GM23248 (cell line): ENCODE measurements at regions not wholly inside any gene's neighbourhood (a gene's known extent, or its start where the extent isn't known, plus 50 kb on each side); places are given as distances from the start of the nearest gene placed in this dataset.

Experiments used
- DNase-seq: peaks from one replicate; pipeline ENCODE4 v3.0.0-alpha.2; 2015
- H2AFZ ChIP-seq: fragments of 200-600 bp; sonication (generic); 2 replicates; pipeline ENCODE4 v1.6.1; 2016; ENCODE audit warnings: antibody characterized with exemption
- H3F3A ChIP-seq: fragments of 200-600 bp; sonication (generic); 2 replicates; pipeline ENCODE4 v1.6.1; 2016; ENCODE audit warnings: mild to moderate bottlenecking, antibody characterized with exemption, mixed run types; ENCODE audit not compliant: insufficient read depth
- H3K27ac ChIP-seq: fragments of 200-600 bp; sonication (generic); 2 replicates; pipeline ENCODE4 v1.5.1; 2016; ENCODE audit warnings: mild to moderate bottlenecking
- H3K27me3 ChIP-seq: fragments of 200-600 bp; sonication (generic); replicated peaks from 2 replicates; pipeline ENCODE4 v1.6.1; 2016; ENCODE audit warnings: mild to moderate bottlenecking; ENCODE audit not compliant: insufficient read depth
- H3K36me3 ChIP-seq: fragments of 200-600 bp; sonication (generic); 2 replicates; pipeline ENCODE4 v1.6.1; 2016; ENCODE audit warnings: low read depth, mild to moderate bottlenecking
- H3K4me1 ChIP-seq: fragments of 200-600 bp; sonication (generic); 2 replicates; pipeline ENCODE4 v1.6.1; 2016; ENCODE audit warnings: mild to moderate bottlenecking; ENCODE audit not compliant: insufficient read depth
- H3K4me2 ChIP-seq: fragments of 200-600 bp; sonication (generic); one replicate; pipeline ENCODE4 v1.6.1; 2016; ENCODE audit warnings: mild to moderate bottlenecking; ENCODE audit not compliant: unreplicated experiment
- H3K4me3 ChIP-seq: fragments of 200-600 bp; sonication (generic); 2 replicates; pipeline ENCODE4 v1.5.1; 2016; ENCODE audit warnings: mild to moderate bottlenecking
- H3K79me2 ChIP-seq: fragments of 200-600 bp; sonication (generic); 2 replicates; pipeline ENCODE4 v1.6.1; 2016; ENCODE audit warnings: mild to moderate bottlenecking; ENCODE audit not compliant: insufficient read depth
- H3K9ac ChIP-seq: fragments of 200-600 bp; sonication (generic); 2 replicates; pipeline ENCODE4 v1.6.1; 2016; ENCODE audit warnings: mild to moderate bottlenecking
- H3K9me2 ChIP-seq: fragments of 200-600 bp; sonication (generic); 2 replicates; pipeline ENCODE4 v1.6.1; 2016; ENCODE audit warnings: mixed run types, mild to moderate bottlenecking, moderate library complexity; ENCODE audit not compliant: insufficient read depth
- H3K9me3 ChIP-seq: fragments of 200-600 bp; sonication (generic); one replicate; pipeline ENCODE4 v1.6.1; 2017; ENCODE audit warnings: low read depth
- H4K20me1 ChIP-seq: fragments of 200-600 bp; sonication (generic); 2 replicates; pipeline ENCODE4 v1.6.0; 2016; ENCODE audit not compliant: insufficient read depth
- EZH2 ChIP-seq: fragments of 200-600 bp; sonication (generic); IDR thresholded peaks from 2 replicates; pipeline ENCODE4 v1.6.1; 2018; ENCODE audit warnings: antibody characterized with exemption, mild to moderate bottlenecking; ENCODE audit not compliant: insufficient read depth, poor library complexity, severe bottlenecking
- EZH2phosphoT487 ChIP-seq: fragments of 200-600 bp; sonication (generic); IDR thresholded peaks from 2 replicates; pipeline ENCODE4 v1.6.1; 2018; ENCODE audit warnings: antibody characterized with exemption, moderate library complexity, mild to moderate bottlenecking, low read depth; ENCODE audit not compliant: insufficient read depth
- WGBS, 2 experiments: methylation state at CpG; one replicate each; pipeline ENCODE4 v1.1.6; 2015 to 2017; ENCODE audit warnings: low lambda C conversion rate in 2 of 2, low coverage in 1 of 2; ENCODE audit errors: missing lambda C conversion rate in 2 of 2; 5-methylcytosine and 5-hydroxymethylcytosine counted together
- in situ Hi-C: fragments of 300-500 bp; cut with MboI; formaldehyde crosslinking; loops from 2 replicates; pipeline ENCODE4 v1.15.0; 2020

GRCh38 chr15:57861034-57861638 lies 154.6 kb downstream of the POLR2M start:
- in situ Hi-C loops = loop anchor here (5.0 to 25.0 kb wide), 3 partner anchors 109 to 224 kb away; no protein-coding TSS in a partner anchor

GRCh38 chr15:57861815-57862586 lies 155.5 kb downstream of the POLR2M start:
- Histone ChIP-seq H3K27ac (no peak overlapping the region), H3K79me2 (no peaks in the 10 kb centered on the region), H3K4me2 (peak overlapping the region; percentile 13), H3K36me3 (no peaks in the 10 kb centered on the region), H3K9ac (no peak overlapping the region), H4K20me1 (no peaks in the 10 kb centered on the region), H3F3A (peaks cover 5% of the 10 kb centered on the region; the same call in 1 of the 2 replicates), H3K9me2 (no peaks in the 10 kb centered on the region), H3K27me3 (no peaks in the 10 kb centered on the region), H2AFZ (no peak overlapping the region), H3K9me3 (no peaks in the 10 kb centered on the region), H3K4me1 (peaks cover 9% of the 10 kb centered on the region), H3K4me3 (no peak overlapping the region)
- TF ChIP-seq EZH2phosphoT487 = no peak
- TF ChIP-seq EZH2 = no peak
- 75 to 80% methylated on average over 6 of the region's 6 CpGs for WGBS, 2 experiments
- DNase-seq = peak; percentile 93
- in situ Hi-C loops = loop anchor here (5.0 to 25.0 kb wide), 3 partner anchors 110 to 225 kb away; no protein-coding TSS in a partner anchor

More at GRCh38 chr15:57861034-57861638, 154.6 kb downstream of the POLR2M start:
- Histone ChIP-seq H3K9ac (no peak overlapping the region), H2AFZ (no peak overlapping the region), H3K4me1 (peaks cover 9% of the 10 kb centered on the region), H4K20me1 (no peaks in the 10 kb centered on the region), H3K36me3 (no peaks in the 10 kb centered on the region), H3K27me3 (no peaks in the 10 kb centered on the region), H3F3A (peaks cover 5% of the 10 kb centered on the region; the same call in 1 of the 2 replicates), H3K9me3 (no peaks in the 10 kb centered on the region), H3K4me3 (no peak overlapping the region), H3K4me2 (no peak overlapping the region), H3K79me2 (no peaks in the 10 kb centered on the region), H3K27ac (no peak overlapping the region), H3K9me2 (no peaks in the 10 kb centered on the region)
- 16% methylated on average over 6 of the region's 6 CpGs for WGBS, 2 experiments
- DNase-seq = peak; percentile 67
- no peak for TF ChIP-seq EZH2phosphoT487
- TF ChIP-seq EZH2 = no peak

- Histone ChIP-seq H3K27ac (no peak overlapping the region), H3K4me1 (peaks cover 9% of the 10 kb centered on the region), H3K27me3 (no peaks in the 10 kb centered on the region), H3K9ac (no peak overlapping the region), H3K4me3 (no peak overlapping the region), H3K4me2 (no peak overlapping the region), H3K79me2 (no peaks in the 10 kb centered on the region), H3K9me2 (no peaks in the 10 kb centered on the region), H2AFZ (no peak overlapping the region), H3K9me3 (no peaks in the 10 kb centered on the region), H3K36me3 (no peaks in the 10 kb centered on the region), H3F3A (peaks cover 5% of the 10 kb centered on the region; the same call in 1 of the 2 replicates), H4K20me1 (no peaks in the 10 kb centered on the region)
- WGBS, 2 experiments = 89 to 99% methylated on average over 6 of the region's 6 CpGs
- in situ Hi-C loops = loop anchor here (5.0 to 25.0 kb wide), 3 partner anchors 110 to 225 kb away; no protein-coding TSS in a partner anchor
- no peak for TF ChIP-seq EZH2phosphoT487
- no peak for TF ChIP-seq EZH2
- DNase-seq = no peak
Observed at GRCh38 chr15:57862761-57863160, 156.2 kb downstream of the POLR2M start.

GRCh38 chr15:57865294-57865693 lies 158.8 kb downstream of the POLR2M start:
- WGBS, 2 experiments = 64 to 68% methylated on average over 3 of the region's 3 CpGs
- no peaks in the 10 kb centered on the region for H3K79me2 ChIP-seq
- peak; percentile 43 for DNase-seq
- no peaks in the 10 kb centered on the region for H3K36me3 ChIP-seq
- TF ChIP-seq EZH2 (no peak), EZH2phosphoT487 (no peak)
- H3K4me3 ChIP-seq = no peak overlapping the region
- H2AFZ ChIP-seq = no peak overlapping the region
- peaks cover 5% of the 10 kb centered on the region; the same call in 1 of the 2 replicates for H3F3A ChIP-seq
- H3K9me2 ChIP-seq = no peaks in the 10 kb centered on the region
- H3K4me2 ChIP-seq = no peak overlapping the region
- in situ Hi-C loops = loop anchor here (10.0 to 25.0 kb wide), 2 partner anchors 210 to 228 kb away; no protein-coding TSS in a partner anchor
- H3K27ac ChIP-seq = no peak overlapping the region
- H3K27me3 ChIP-seq = no peaks in the 10 kb centered on the region
- peaks cover 9% of the 10 kb centered on the region for H3K4me1 ChIP-seq
- no peak overlapping the region for H3K9ac ChIP-seq
- H4K20me1 ChIP-seq = no peaks in the 10 kb centered on the region
- no peaks in the 10 kb centered on the region for H3K9me3 ChIP-seq
